ENCODE measurements at regions not wholly inside any gene's neighbourhood (a gene's known extent, or its start where the extent isn't known, plus 50 kb on each side); places are given as distances from the start of the nearest gene placed in this dataset.
"Not testable (repeated sequence)": the region's sequence is repeated elsewhere in the genome, so short reads cannot be mapped to it uniquely, and the experiment has no call there.

DNA sequence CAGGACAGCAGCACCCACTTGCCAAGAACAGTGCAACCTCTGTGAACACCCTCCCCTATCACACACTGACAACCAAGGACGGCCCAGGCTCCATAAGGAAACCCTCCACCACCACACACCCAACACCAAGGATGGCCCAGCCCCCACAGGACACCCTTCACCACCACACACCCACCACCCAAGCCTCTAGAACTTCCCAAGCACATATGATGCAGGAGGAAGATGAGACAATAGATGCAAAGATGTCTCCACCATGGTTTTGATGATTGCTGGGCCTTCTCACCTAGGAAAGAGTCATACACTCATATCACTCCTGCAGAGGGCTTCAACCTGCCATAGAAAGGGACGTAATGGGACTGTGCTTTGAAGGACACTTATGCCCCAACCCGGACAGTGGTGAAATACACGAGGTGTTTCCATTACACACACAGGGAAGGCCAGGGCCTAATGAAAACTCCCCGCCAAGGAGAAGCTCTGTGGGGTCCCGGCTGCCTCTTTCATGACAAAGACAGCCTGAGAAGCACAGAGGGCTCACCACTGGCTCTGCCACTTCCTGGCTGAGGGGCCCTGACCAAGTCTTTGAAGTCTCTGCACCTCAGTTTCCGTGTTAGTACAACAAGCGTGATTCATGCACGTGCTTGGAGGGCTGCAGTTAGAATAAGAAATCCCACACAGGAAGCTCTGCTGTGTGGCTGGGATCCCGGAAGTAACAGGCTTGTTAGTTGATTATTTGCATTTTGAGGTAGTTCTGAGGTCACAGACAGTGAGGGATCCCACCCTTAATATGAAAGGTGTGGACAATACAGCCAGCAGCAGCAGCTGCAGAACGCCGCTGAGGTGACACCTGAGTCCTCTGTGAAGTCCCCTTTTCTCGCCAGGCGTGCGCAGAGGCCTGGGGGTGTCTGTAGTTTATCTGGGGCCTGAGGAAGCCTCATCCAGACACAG is 61.9 kb upstream of the ATP12A start:
- peak; percentile 41 for DNase-seq (ENCODE audit: low read depth)

DNA sequence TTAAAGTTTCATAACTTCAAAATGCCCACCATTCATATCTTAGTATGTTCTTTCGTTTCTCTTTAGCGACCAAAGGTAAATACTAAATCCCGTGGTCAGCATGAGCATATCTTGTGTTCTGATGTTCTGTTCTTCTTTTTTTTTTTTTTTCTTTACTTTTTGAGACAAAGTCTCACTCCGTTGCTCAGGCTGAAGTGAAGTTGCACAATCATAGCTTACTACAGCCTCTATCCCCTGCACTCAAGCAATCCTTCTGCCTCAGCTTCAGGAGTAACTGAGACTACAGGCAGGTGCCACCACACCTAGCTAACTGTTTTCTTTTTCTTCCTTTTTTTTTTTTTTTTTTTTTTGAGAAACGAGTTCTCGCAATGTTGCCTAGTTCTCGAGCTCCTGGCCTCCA is 60.9 kb upstream of the ATP12A start:
- DNase-seq (ENCODE audit: low read depth), result no peak

DNA sequence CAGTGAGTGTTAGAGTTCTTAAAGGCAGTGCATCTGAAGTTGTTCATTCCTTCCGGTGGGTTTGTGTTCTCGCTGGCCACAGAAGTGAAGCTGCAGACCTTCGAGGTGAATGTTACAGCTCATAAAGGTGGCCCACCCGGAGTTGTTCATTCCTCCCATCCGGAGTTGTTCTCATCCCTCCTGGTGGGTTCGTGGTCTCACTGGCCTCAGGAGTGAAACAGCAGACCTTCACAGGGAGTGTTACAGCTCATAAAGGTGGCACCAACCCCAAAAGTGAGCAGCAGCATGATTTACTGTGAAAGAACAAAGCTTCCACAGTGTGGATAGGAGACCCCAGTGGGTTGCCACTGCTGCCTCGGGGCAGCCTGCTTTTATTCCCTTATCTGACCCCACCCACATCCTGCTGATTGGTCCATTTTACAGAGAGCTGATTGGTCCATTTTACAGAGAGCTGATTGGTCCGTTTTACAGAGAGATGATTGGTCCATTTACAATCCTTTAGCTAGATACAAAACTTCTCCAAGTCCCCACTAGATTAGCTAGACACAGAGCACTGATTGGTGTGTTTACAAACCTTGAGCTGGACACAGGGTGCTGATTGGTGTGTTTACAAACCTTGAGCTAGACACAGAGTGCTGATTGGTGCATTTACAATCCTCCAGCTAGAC is 57.6 kb upstream of the ATP12A start:
- not testable (repeated sequence) for DNase-seq (ENCODE audit: low read depth)

DNA sequence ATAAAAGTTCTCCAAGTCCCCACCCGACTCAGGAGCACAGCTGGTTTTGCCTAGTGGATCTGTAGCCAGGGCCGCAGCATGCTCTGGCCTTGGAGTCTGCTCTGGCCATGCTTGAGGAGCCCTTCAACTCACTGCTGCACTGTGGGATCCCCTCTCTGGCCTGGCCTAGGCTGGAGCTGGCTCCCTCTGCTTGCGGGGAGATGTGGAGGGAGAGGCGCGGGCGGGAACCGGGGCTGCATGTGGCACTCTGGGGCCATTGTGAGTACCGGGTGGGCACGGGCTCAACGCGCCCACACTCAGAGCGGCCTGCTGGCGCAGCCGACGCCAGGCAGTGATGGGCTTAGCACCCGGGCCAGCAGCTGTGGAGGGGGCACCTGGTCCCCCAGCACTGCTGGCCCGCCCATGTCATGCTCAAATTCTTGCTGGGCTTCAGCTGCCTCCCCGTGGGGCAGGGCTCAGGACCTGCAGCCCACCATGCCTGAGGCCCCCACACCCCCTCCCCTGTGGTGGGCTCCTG is 57.0 kb upstream of the ATP12A start:
- no peak for DNase-seq (ENCODE audit: low read depth)

DNA sequence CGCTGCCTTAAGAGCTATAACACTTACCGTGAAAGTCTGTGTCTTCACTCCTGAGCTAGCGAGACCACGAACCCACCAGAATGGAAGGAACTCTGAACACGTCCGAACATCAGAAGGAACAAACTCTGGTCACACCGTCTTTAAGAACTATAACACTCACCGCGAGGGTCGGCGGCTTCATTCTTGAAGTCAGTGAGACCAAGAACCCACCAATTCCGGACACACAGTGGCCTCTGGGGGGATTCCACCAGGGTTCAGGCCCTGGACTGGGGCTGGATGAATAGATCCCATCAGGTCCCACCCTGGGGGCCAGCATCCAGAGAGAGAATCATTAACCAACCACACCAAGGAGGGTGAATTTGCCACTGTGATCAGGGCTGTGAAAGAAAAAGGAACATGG is 55.8 kb upstream of the ATP12A start:
- DNase-seq (ENCODE audit: low read depth), result no peak

DNA sequence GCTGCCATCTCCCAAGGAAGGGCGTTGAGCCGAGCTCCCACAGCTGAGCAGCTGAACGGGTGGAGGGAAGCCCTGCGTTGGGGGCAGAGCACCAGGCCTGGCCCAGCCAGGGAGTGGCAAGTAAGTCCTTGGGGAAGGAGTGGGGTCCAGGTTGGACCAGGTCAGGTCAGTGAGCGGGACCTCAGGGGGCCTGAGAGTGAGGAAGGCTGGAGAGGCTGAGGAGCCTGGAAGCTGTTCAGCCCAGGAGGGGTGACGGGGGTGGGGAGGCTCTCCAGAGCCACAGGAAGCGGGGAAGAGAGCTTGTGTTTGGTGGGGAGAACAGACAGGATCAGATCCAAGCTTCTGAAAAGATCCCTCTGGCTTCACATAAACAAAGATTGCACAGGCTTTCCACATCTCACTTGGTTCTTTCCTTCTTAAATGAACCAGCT is 55.4 kb upstream of the ATP12A start:
- DNase-seq (ENCODE audit: low read depth), result no peak

DNA sequence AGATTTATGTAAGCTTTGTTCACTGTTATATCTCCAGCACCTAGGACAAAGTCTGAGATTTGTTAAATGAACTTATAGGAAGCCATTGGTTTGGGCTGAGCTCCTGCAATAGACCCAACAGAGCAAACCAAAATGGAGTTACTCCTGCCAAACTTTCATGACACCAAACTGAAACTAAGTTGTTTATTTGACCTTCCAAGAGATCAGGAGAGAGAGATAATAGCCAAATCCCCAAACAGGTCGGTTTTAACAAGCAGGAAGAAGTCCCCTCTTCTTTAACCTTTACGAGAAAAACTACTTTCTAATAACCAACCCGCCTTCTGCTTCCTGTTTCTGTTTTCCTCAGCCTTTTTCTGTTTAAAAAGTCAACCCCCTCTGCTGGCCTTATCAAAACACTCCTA is 54.9 kb upstream of the ATP12A start:
- no peak for DNase-seq (ENCODE audit: low read depth)

DNA sequence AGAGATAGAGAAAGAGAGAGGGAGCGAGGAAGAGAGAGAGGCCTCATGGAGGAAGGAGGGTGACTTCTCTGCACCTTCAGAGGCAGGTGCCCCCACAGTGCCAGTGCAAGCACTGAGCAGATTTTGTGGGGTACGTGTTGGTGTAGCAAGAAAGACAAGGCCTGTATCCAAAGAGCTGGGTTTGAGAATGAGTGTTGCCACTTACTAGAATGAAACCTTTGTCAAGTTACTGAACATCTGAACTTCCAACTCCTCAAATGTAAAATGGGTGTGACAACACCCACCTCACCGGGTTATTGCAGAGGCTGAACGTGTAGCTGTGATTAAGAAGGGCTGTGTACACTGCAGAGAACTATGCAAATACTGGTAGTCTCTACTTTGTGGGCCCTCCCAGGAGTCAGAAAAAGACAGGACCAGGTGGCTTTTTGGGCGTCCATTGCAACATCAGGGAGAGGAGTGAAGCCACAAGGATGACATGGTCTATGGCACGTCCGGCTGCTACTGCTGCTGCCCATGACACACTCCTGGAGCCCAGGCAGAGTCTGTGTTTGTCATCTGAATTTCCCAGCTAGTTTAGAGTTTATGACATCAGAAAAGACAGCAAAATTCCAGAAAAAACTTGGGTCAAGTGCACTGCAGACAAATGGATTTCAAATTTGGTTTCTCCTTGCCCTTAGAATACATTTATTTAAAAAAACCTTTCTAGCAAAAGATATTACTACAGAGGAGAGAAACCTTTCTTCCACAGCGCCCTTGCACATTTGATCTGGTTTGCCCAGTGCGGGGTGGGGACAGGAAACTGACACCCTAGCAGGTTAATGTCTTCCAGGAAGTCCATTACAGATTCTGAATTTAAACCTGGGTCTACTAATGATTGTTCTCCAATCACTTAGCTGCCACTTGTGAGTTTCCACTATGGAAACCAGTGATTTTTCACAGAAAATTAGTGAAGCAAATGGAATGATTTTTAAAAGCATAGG is 54.0 kb upstream of the ATP12A start:
- DNase-seq (ENCODE audit: low read depth), result no peak

DNA sequence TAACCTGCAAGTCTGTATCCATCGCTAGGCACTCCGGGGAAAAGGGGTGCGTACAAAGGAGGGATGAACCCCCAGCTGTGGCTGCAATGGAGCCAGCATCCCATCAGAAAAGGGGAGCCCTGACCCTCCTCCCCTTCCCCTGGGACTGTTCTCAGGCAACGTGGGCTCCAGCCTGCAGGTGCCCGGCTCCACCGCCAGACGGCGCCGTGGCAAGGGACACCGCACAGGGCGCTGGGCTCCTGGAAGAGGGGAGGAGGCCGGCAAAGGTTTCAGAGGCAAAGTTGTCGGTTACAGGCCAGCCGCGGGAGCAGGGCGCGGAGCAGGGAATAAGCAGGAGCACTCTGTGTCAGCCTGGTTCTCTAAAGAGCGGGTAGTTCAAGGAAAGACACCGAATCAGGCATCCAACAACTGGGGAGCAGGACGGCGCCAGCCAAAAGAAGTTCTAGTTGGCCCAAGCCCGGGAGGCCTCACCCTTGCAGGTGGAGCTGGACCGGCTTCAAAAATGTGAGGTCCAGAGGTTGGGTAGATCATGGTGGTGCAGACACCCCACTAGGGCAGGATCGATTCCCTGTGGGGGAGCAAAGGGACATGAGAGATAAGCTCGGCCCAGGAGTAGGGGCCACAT is 53.0 kb upstream of the ATP12A start:
- DNase-seq (ENCODE audit: low read depth), result no peak

DNA sequence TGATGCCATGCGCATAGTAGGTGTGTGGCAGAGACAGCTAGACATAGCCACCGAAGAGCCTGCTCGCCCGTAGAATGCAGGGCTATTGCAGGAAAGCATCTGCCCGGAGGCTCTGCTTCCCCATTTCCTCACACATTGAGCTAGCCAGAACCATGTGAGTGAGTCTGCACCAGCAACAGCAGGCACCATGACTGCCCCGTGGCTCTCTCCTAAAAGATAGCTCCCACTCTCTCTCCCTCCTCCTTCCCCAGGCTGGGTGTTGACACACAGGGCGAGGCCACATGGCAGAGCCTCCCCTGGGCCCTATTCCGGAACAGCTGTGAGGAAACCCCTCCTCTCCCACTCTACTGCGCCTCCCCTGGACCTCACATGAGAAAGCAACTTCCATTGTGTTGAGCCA is 52.3 kb upstream of the ATP12A start:
- no peak for DNase-seq (ENCODE audit: low read depth)

DNA sequence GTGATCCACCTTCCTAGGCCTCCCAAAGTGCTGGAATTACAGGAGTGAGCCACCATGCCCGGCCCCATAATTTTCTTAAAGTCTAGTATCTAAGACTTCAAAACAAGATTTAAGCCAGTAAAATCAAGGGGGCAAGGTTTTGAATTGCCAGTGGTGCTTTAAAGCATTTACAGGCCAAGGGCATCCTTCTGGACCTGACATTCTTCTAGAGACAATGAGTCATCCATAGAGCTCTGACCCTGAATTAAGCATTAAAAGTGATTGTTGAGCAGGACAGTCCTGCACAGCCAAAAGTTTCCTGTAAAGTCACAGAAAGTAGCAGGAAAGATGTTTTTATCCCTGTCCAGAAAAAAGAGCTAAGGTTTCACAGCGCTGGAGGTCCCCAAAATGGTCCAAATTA is 50.9 kb upstream of the ATP12A start:
- no peak for DNase-seq (ENCODE audit: low read depth)

DNA sequence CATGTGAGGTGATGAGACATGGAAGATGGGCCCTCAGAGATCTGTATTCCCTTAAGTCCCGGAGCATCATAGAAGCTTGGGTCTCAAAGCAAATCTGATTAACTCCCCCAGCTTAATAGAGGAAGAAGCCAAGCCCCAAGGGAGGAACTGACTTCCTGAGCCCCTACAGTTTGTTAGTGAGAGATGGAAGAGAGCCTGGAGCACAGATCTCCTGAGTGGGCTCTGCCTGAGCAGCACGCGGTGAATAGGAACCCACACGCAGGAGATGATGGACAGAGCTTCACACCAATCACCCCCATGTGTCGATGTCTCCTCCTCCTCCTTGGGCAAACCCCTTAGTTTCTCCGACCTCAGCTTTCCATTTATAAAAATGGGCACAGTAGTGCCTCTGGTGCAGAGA is 50.1 kb upstream of the ATP12A start:
- no peak for DNase-seq (ENCODE audit: low read depth)
